OCI-LY7 (cell line): ENCODE measurements at regions not wholly inside any gene's neighbourhood (a gene's known extent, or its start where the extent isn't known, plus 50 kb on each side); places are given as distances from the start of the nearest gene placed in this dataset.

Source experiments
- CTCF ChIP-seq: fragments of 200-600 bp; sonication (generic); conservative IDR thresholded peaks from 2 replicates; pipeline ENCODE4 v1.5.1; 2014; ENCODE audit warnings: mild to moderate bottlenecking, antibody characterized with exemption, low read length, moderate library complexity, mixed read lengths
- EZH2phosphoT487 ChIP-seq: fragments of 200-600 bp; sonication (generic); IDR thresholded peaks from 2 replicates; pipeline ENCODE4 v1.6.1; 2018; ENCODE audit warnings: low read depth, borderline replicate concordance, mild to moderate bottlenecking, mixed run types, antibody characterized with exemption, low read length, moderate library complexity, mixed read lengths

DNA sequence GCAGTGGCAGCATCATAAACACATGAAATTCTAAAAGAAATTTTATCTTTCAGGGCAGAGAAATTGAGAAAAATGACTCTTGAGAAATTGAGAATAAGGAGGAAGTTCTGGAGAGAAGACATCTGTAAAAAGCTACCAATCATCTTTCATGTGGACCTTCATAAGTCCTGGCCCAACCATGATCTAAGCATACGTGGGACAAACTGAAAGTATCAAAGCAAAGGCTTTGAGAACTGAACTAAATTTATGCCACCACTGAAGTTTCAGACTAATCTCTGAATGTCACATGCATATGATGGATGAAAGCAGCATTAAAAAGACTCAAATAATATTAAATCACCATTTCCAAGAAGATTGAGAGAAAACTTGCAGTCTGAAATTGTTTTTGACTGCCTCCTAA lies 1502.8 kb upstream of the LRRTM3 start:
- TF ChIP-seq CTCF (no peak), EZH2phosphoT487 (no peak)
